A549 (cell line): ENCODE measurements at regions not wholly inside any gene's neighbourhood (a gene's known extent, or its start where the extent isn't known, plus 50 kb on each side); places are given as distances from the start of the nearest gene placed in this dataset.

Source experiments
- BCL3 ChIP-seq: fragments of >200 bp; sonication (Bioruptor Twin); formaldehyde crosslinking; IDR thresholded peaks from 3 replicates; pipeline ENCODE4 v1.6.1; 2016
- BHLHE40 ChIP-seq: IDR thresholded peaks from 2 replicates; pipeline ENCODE4 v1.6.1; 2012; ENCODE audit warnings: low read depth, low read length, inconsistent platforms
- CTCF ChIP-seq: fragments of >200 bp; sonication (Bioruptor Twin); formaldehyde crosslinking; IDR thresholded peaks from 3 replicates; pipeline ENCODE4 v1.5.1; 2016
- JUN ChIP-seq, 2 experiments: fragments of >200 bp; sonication (Bioruptor Twin); formaldehyde crosslinking; IDR thresholded peaks; 2 replicates in 1 of 2; 3 replicates in 1 of 2; pipeline ENCODE4 v1.6.1; 2016 to 2017
- MAZ ChIP-seq: fragments of 150-350 bp; IDR thresholded peaks from 2 replicates; pipeline ENCODE4 v1.6.1; 2014; ENCODE audit warnings: antibody characterized with exemption, low read depth, low read length, borderline replicate concordance
- NR3C1 ChIP-seq: fragments of >200 bp; sonication (Bioruptor Twin); formaldehyde crosslinking; IDR thresholded peaks from 3 replicates; pipeline ENCODE4 v1.6.1; 2017
- POLR2A ChIP-seq: IDR thresholded peaks from 2 replicates; pipeline ENCODE4 v1.6.1; 2012; ENCODE audit warnings: mild to moderate bottlenecking, low read length
- RAD21 ChIP-seq, 2 experiments: fragments of >200 bp in 1 of 2; sonication (Bioruptor Twin) in 1 of 2; formaldehyde crosslinking in 1 of 2; IDR thresholded peaks in 1 of 2; conservative IDR thresholded peaks in 1 of 2; 2 replicates in 1 of 2; 3 replicates in 1 of 2; pipeline ENCODE4 v1.6.1; 2012 to 2018; ENCODE audit warnings: inconsistent platforms in 1 of 2
- RCOR1 ChIP-seq: fragments of 150-350 bp; IDR thresholded peaks from 2 replicates; pipeline ENCODE4 v1.6.1; 2014; ENCODE audit warnings: antibody characterized with exemption, low read length, low read depth
- REST ChIP-seq: fragments of 200-600 bp; sonication (generic); IDR thresholded peaks from 2 replicates; pipeline ENCODE4 v1.6.1; 2016; ENCODE audit warnings: antibody characterized with exemption, mild to moderate bottlenecking, moderate library complexity
- RNF2 ChIP-seq: fragments of 200-600 bp; sonication (generic); IDR thresholded peaks from 2 replicates; pipeline ENCODE4 v1.6.1; 2016; ENCODE audit warnings: low read depth, mild to moderate bottlenecking, antibody characterized with exemption, moderate library complexity, borderline replicate concordance
- TFCP2L1 ChIP-seq: fragments of 250-450 bp; sonication (Bioruptor Pico); IDR thresholded peaks from 2 replicates; pipeline ENCODE4 v1.5.0; 2021; ENCODE audit warnings: mild to moderate bottlenecking

GRCh38 chr5:115428248-115428647 is 116.3 kb downstream of the FEM1C start:
- TF ChIP-seq NR3C1: no peak
- TF ChIP-seq RNF2: no peak
- no peak for TF ChIP-seq CTCF
- TF ChIP-seq POLR2A: no peak
- no peak for TF ChIP-seq RCOR1
- TF ChIP-seq MAZ: no peak
- TF ChIP-seq REST: no peak
- no peak for TF ChIP-seq TFCP2L1 (CRISPR knock-in tag)
- TF ChIP-seq BCL3: no peak
- no peak for TF ChIP-seq JUN (IDR thresholded peaks at IDR 0.05)
- TF ChIP-seq BHLHE40: no peak
- no peak for TF ChIP-seq RAD21 (conservative IDR thresholded peaks at IDR 0.05 in 1 of 2, IDR thresholded peaks at IDR 0.05 in 1 of 2)
